H1 (cell line): ENCODE measurements at regions not wholly inside any gene's neighbourhood (a gene's known extent, or its start where the extent isn't known, plus 50 kb on each side); places are given as distances from the start of the nearest gene placed in this dataset.

ENCODE experiments used
- ATF2 ChIP-seq: IDR thresholded peaks from 2 replicates; pipeline ENCODE4 v1.6.1; 2012; ENCODE audit warnings: low read length, inconsistent platforms
- BACH1 ChIP-seq: IDR thresholded peaks from 2 replicates; pipeline ENCODE4 v1.6.1; 2012; ENCODE audit warnings: low read length, improper control_type of control experiment
- CHD1 ChIP-seq: IDR thresholded peaks from 2 replicates; pipeline ENCODE4 v1.6.1; 2012; ENCODE audit warnings: low read depth, low read length, improper control_type of control experiment
- EGR1 ChIP-seq: IDR thresholded peaks from 2 replicates; pipeline ENCODE4 v1.6.1; 2011; ENCODE audit warnings: low read depth, low read length, borderline replicate concordance
- KDM4A ChIP-seq: IDR thresholded peaks from one replicate; pipeline ENCODE4 v1.7.1; 2012; ENCODE audit warnings: low read depth, mild to moderate bottlenecking, moderate library complexity, low read length, inconsistent platforms; ENCODE audit not compliant: severe bottlenecking
- RBBP5 ChIP-seq: IDR thresholded peaks from 2 replicates; pipeline ENCODE4 v1.7.1; 2012; ENCODE audit warnings: low read depth, mild to moderate bottlenecking, inconsistent platforms, low read length, moderate library complexity, borderline replicate concordance
- RNF2 ChIP-seq: fragments of 200-900, 300-1000 bp; sonication (generic); IDR thresholded peaks from 2 replicates; pipeline ENCODE4 v1.7.1; 2016; ENCODE audit warnings: borderline replicate concordance, low read depth, mild to moderate bottlenecking, antibody characterized with exemption, low read length; ENCODE audit not compliant: poor library complexity, severe bottlenecking; ENCODE audit errors: missing control alignments
- TBP ChIP-seq: IDR thresholded peaks from 2 replicates; pipeline ENCODE4 v1.6.1; 2011; ENCODE audit warnings: low read depth, low read length, improper control_type of control experiment

GRCh38 chr5:104130320-104130719 lies 567.7 kb upstream of the NUDT12 start (continued):
- TF ChIP-seq TBP, result no peak
- no peak for TF ChIP-seq EGR1
- TF ChIP-seq BACH1, result no peak
- TF ChIP-seq CHD1, result no peak
- no peak for TF ChIP-seq KDM4A
- TF ChIP-seq RBBP5, result no peak
- TF ChIP-seq RNF2, result no peak
- no peak for TF ChIP-seq ATF2
- TF ChIP-seq, all 59 proteins: peak for 0
